ENCODE measurements at regions not wholly inside any gene's neighbourhood (a gene's known extent, or its start where the extent isn't known, plus 50 kb on each side); places are given as distances from the start of the nearest gene placed in this dataset.

DNA sequence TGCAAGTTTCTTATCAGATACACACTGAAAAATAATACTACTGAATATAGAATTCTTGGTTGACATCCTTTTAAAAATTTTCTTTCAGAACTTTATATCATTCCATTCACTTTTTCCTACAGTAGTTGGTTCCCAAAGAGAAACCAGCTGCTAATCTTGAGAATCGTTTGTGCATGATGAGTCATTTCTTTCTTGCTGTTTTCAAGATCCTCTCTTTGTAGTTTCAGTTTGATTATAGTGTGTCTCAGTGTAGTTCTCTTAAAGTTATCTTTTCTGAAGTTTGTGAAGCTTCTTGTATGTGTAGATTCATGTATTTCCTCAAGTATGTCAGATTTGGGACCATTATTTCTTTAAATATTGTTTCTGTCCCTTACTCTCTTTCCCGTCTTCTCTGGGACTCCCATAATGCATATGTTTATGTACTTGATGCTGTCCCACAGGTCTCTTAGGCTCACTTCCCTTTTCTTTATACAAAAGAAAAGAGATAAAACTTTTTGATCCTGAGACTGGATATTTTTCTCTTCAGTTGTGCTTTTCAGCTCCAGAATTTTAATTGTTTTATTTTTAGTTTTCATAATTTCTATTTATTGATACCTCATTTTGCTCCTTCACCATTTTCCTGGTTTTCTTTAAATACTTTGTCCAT lies 801.0 kb downstream of the TDRD15 start:
- TF ChIP-seq, protein P1, sequence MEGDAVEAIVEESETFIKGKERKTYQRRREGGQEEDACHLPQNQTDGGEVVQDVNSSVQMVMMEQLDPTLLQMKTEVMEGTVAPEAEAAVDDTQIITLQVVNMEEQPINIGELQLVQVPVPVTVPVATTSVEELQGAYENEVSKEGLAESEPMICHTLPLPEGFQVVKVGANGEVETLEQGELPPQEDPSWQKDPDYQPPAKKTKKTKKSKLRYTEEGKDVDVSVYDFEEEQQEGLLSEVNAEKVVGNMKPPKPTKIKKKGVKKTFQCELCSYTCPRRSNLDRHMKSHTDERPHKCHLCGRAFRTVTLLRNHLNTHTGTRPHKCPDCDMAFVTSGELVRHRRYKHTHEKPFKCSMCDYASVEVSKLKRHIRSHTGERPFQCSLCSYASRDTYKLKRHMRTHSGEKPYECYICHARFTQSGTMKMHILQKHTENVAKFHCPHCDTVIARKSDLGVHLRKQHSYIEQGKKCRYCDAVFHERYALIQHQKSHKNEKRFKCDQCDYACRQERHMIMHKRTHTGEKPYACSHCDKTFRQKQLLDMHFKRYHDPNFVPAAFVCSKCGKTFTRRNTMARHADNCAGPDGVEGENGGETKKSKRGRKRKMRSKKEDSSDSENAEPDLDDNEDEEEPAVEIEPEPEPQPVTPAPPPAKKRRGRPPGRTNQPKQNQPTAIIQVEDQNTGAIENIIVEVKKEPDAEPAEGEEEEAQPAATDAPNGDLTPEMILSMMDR (IDR thresholded peaks at IDR 0.05), result no peak
- no peaks in the 10 kb centered on the region for H3K36me3 ChIP-seq (ENCODE audit: control insufficient read depth, insufficient read depth, low read length)
- H3K4me2 ChIP-seq (ENCODE audit: low read length), result no peak overlapping the region
- H3K27me3 ChIP-seq (ENCODE audit: control insufficient read depth, insufficient read depth, low read length), result no peaks in the 10 kb centered on the region
- H3K27ac ChIP-seq, result no peak overlapping the region
- no peak overlapping the region for H2AFZ ChIP-seq
- H3K79me2 ChIP-seq, result no peaks in the 10 kb centered on the region
- H3K4me1 ChIP-seq, result no peaks in the 10 kb centered on the region
- no peaks in the 10 kb centered on the region for H3K9me3 ChIP-seq (ENCODE audit: control insufficient read depth, low read length)
- H3K9ac ChIP-seq, result no peak overlapping the region
- H3K4me3 ChIP-seq (ENCODE audit: low read depth, low read length), result no peak overlapping the region

GRCh38 chr2:21928292-21928691 lies 804.5 kb downstream of the TDRD15 start:
- no peak overlapping the region for H3K9ac ChIP-seq
- no peak overlapping the region for H2AFZ ChIP-seq
- H3K4me1 ChIP-seq, result no peaks in the 10 kb centered on the region
- H3K4me2 ChIP-seq (ENCODE audit: low read length), result no peak overlapping the region
- no peak overlapping the region for H3K4me3 ChIP-seq (ENCODE audit: low read depth, low read length)
- H3K9me3 ChIP-seq (ENCODE audit: control insufficient read depth, low read length), result no peaks in the 10 kb centered on the region
- H3K27ac ChIP-seq, result no peak overlapping the region
- TF ChIP-seq, protein P1 (IDR thresholded peaks at IDR 0.05), result no peak
- no peaks in the 10 kb centered on the region for H3K79me2 ChIP-seq
- H3K27me3 ChIP-seq (ENCODE audit: control insufficient read depth, insufficient read depth, low read length), result no peaks in the 10 kb centered on the region
- H3K36me3 ChIP-seq (ENCODE audit: control insufficient read depth, insufficient read depth, low read length), result no peaks in the 10 kb centered on the region

DNA sequence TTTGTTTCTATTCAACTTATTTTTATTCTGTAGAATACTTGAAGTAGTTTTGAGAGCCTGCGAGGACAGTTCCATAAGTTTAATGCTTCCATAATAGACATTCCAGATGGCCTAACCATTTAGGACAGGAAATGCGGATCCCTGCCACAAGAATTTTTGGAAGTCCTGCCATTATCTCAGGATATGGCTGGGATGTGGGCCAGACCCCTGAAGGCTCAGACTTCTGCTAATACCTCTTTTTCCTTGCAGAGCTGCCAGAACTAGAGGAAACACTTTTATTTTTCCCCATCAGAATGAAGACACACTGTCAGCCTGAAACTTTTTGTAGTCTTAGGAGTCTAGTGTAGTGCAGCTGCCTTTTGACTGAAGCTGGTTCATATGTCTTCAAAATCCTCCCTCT lies 806.5 kb downstream of the TDRD15 start:
- H3K27me3 ChIP-seq (ENCODE audit: control insufficient read depth, insufficient read depth, low read length), result no peaks in the 10 kb centered on the region
- TF ChIP-seq, protein P1 (IDR thresholded peaks at IDR 0.05), result no peak
- no peaks in the 10 kb centered on the region for H3K79me2 ChIP-seq
- H2AFZ ChIP-seq, result no peak overlapping the region
- no peak overlapping the region for H3K4me2 ChIP-seq (ENCODE audit: low read length)
- no peaks in the 10 kb centered on the region for H3K36me3 ChIP-seq (ENCODE audit: control insufficient read depth, insufficient read depth, low read length)
- no peaks in the 10 kb centered on the region for H3K4me1 ChIP-seq
- H3K27ac ChIP-seq, result no peak overlapping the region
- no peak overlapping the region for H3K9ac ChIP-seq
- no peaks in the 10 kb centered on the region for H3K9me3 ChIP-seq (ENCODE audit: control insufficient read depth, low read length)
- H3K4me3 ChIP-seq (ENCODE audit: low read depth, low read length), result no peak overlapping the region

- Histone ChIP-seq H3K9me3 (ENCODE audit: control insufficient read depth, low read length) (no peaks in the 10 kb centered on the region), H3K4me1 (no peaks in the 10 kb centered on the region), H3K27ac (no peak overlapping the region), H3K36me3 (ENCODE audit: control insufficient read depth, insufficient read depth, low read length) (no peaks in the 10 kb centered on the region), H3K27me3 (ENCODE audit: control insufficient read depth, insufficient read depth, low read length) (no peaks in the 10 kb centered on the region), H3K4me2 (ENCODE audit: low read length) (no peak overlapping the region), H3K4me3 (ENCODE audit: low read depth, low read length) (no peak overlapping the region), H3K9ac (no peak overlapping the region), H2AFZ (no peak overlapping the region), H3K79me2 (no peaks in the 10 kb centered on the region)
- TF ChIP-seq, protein P1 (IDR thresholded peaks at IDR 0.05), result no peak
Measured at GRCh38 chr2:21939967-21940366, 816.2 kb downstream of the TDRD15 start.

- TF ChIP-seq, protein P1 (IDR thresholded peaks at IDR 0.05), result no peak
- Histone ChIP-seq H3K79me2 (no peaks in the 10 kb centered on the region), H3K27ac (no peak overlapping the region), H3K9ac (no peak overlapping the region), H3K4me1 (no peaks in the 10 kb centered on the region), H3K36me3 (ENCODE audit: control insufficient read depth, insufficient read depth, low read length) (no peaks in the 10 kb centered on the region), H3K4me2 (ENCODE audit: low read length) (no peak overlapping the region), H3K4me3 (ENCODE audit: low read depth, low read length) (no peak overlapping the region), H3K27me3 (ENCODE audit: control insufficient read depth, insufficient read depth, low read length) (no peaks in the 10 kb centered on the region), H2AFZ (no peak overlapping the region), H3K9me3 (ENCODE audit: control insufficient read depth, low read length) (no peaks in the 10 kb centered on the region)
Measured at GRCh38 chr2:21944536-21944935, 820.8 kb downstream of the TDRD15 start.

Measured in parathyroid adenoma (tissue), 2 donors.